SK-N-SH (cell line): ENCODE measurements at regions not wholly inside any gene's neighbourhood (a gene's known extent, or its start where the extent isn't known, plus 50 kb on each side); places are given as distances from the start of the nearest gene placed in this dataset.

Source experiments
- CTCF ChIA-PET: fragments of 300-600, 350-600 bp; formaldehyde crosslinking; extraction: SDS; loops from one replicate; lab custom pipeline; 2021; lab: Yijun Ruan, JAX
- POLR2A ChIA-PET: fragments of 350-600 bp; sonication (Branson Sonifier 250); formaldehyde crosslinking; extraction: SDS; loops from one replicate; lab custom pipeline; 2020; ENCODE audit warnings: antibody characterized with exemption, inconsistent platforms; lab: Yijun Ruan, JAX
- DNase-seq: peaks from one replicate; pipeline ENCODE4 v3.0.0; 2012
- H2AFZ ChIP-seq: fragments of 200-600 bp; sonication (generic); 2 replicates; pipeline ENCODE4 v1.8.1; 2016; ENCODE audit warnings: antibody characterized with exemption, mild to moderate bottlenecking, low read depth
- H3F3A ChIP-seq: fragments of 200-600 bp; sonication (generic); replicated peaks from 2 replicates; pipeline ENCODE3; 2016; ENCODE audit warnings: antibody characterized with exemption, mild to moderate bottlenecking; ENCODE audit not compliant: insufficient read depth
- H3K27ac ChIP-seq, 2 experiments: fragments of 200-500 bp in 1 of 2; fragments of 200-600 bp in 1 of 2; sonication (Bioruptor generic) in 1 of 2; sonication (generic), shearing (Covaris generic) in 1 of 2; 2 replicates each; pipeline versions ENCODE4 v1.5.1 to v1.6.1; 2014 to 2016; ENCODE audit warnings: low read depth in 2 of 2, inconsistent platforms in 1 of 2, low read length in 1 of 2, mild to moderate bottlenecking in 1 of 2, mixed read lengths in 1 of 2
- H3K27me3 ChIP-seq: fragments of 200-600 bp; sonication (generic), shearing (Covaris generic); 2 replicates; pipeline ENCODE4 v1.6.1; 2016; ENCODE audit warnings: mixed run types; ENCODE audit not compliant: insufficient read depth
- H3K36me3 ChIP-seq, 2 experiments: fragments of 200-500 bp in 1 of 2; fragments of 200-600 bp in 1 of 2; sonication (Bioruptor generic) in 1 of 2; sonication (generic) in 1 of 2; replicated peaks in 1 of 2; 2 replicates each; pipeline versions ENCODE3 to v1.5.1; 2014 to 2016; ENCODE audit warnings: low read length in 1 of 2, mild to moderate bottlenecking in 1 of 2; ENCODE audit not compliant: insufficient read depth in 2 of 2, control insufficient read depth in 1 of 2
- H3K4me1 ChIP-seq, 2 experiments: fragments of 200-500 bp in 1 of 2; fragments of 200-600 bp in 1 of 2; sonication (Bioruptor generic) in 1 of 2; sonication (generic), shearing (Covaris generic) in 1 of 2; 2 replicates each; pipeline versions ENCODE4 v1.5.1 to v1.6.1; 2014 to 2016; ENCODE audit warnings: low read depth in 1 of 2, low read length in 1 of 2, mixed run types in 1 of 2; ENCODE audit not compliant: insufficient read depth in 2 of 2, control insufficient read depth in 1 of 2
- H3K4me2 ChIP-seq: fragments of 200-600 bp; sonication (generic), shearing (Covaris generic); 2 replicates; pipeline ENCODE4 v1.6.1; 2017; ENCODE audit warnings: mixed run types
- H3K4me3 ChIP-seq, 2 experiments: fragments of 200-500 bp in 1 of 2; fragments of 200-600 bp in 1 of 2; sonication (Bioruptor generic) in 1 of 2; sonication (generic), shearing (Covaris generic) in 1 of 2; 2 replicates each; pipeline versions ENCODE4 v1.5.1 to v1.8.1; 2014 to 2016; ENCODE audit warnings: low read depth in 2 of 2, inconsistent platforms in 1 of 2, low read length in 1 of 2, mild to moderate bottlenecking in 1 of 2, mixed read lengths in 1 of 2, moderate library complexity in 1 of 2
- H3K79me2 ChIP-seq: fragments of 200-600 bp; sonication (generic); 2 replicates; pipeline ENCODE4 v1.8.1; 2017; ENCODE audit warnings: mild to moderate bottlenecking; ENCODE audit not compliant: insufficient read depth
- H3K9ac ChIP-seq: fragments of 200-600 bp; sonication (generic); 2 replicates; pipeline ENCODE4 v1.6.1; 2017; ENCODE audit warnings: mixed run types
- H3K9me2 ChIP-seq: fragments of 200-600 bp; sonication (generic); 2 replicates; pipeline ENCODE4 v1.6.1; 2017; ENCODE audit warnings: mixed run types
- H3K9me3 ChIP-seq: fragments of 200-600 bp; sonication (generic); 2 replicates; pipeline ENCODE4 v1.6.1; 2017; ENCODE audit warnings: mixed run types, mild to moderate bottlenecking, moderate library complexity
- H4K20me1 ChIP-seq: fragments of 200-600 bp; sonication (generic); 2 replicates; pipeline ENCODE4 v1.6.1; 2017; ENCODE audit warnings: mild to moderate bottlenecking, mixed run types; ENCODE audit not compliant: insufficient read depth
- CHD2 ChIP-seq: fragments of 150-350 bp; IDR thresholded peaks from 2 replicates; pipeline ENCODE4 v1.6.1; 2018; ENCODE audit warnings: low read length; ENCODE audit not compliant: partially characterized antibody
- EP300 ChIP-seq, 2 experiments: IDR thresholded peaks; 2 replicates each; pipeline versions ENCODE4 v1.4.0 to v1.6.1; 2012; ENCODE audit warnings: borderline replicate concordance in 1 of 2, low read depth in 1 of 2, low read length in 1 of 2
- EZH2phosphoT487 ChIP-seq: fragments of 200-600 bp; sonication (generic); IDR thresholded peaks from 2 replicates; pipeline ENCODE4 v1.6.1; 2017; ENCODE audit warnings: low read depth, mixed run types, mild to moderate bottlenecking, antibody characterized with exemption, moderate library complexity, borderline replicate concordance
- FOSL2 ChIP-seq: IDR thresholded peaks from 2 replicates; pipeline ENCODE4 v1.4.0; 2012; ENCODE audit warnings: low read depth, mild to moderate bottlenecking, moderate library complexity, borderline replicate concordance
- FOXM1 ChIP-seq: IDR thresholded peaks from 2 replicates; pipeline ENCODE4 v1.4.0; 2012; ENCODE audit warnings: low read depth, mild to moderate bottlenecking
- GABPA ChIP-seq: IDR thresholded peaks from 2 replicates; pipeline ENCODE4 v1.4.0; 2012; ENCODE audit warnings: low read depth, mild to moderate bottlenecking
- GATA2 ChIP-seq: sonication (generic); formaldehyde crosslinking; IDR thresholded peaks from 2 replicates; pipeline ENCODE4 v1.5.0; 2020; ENCODE audit warnings: mild to moderate bottlenecking, missing genetic modification reagents
- MAX ChIP-seq: IDR thresholded peaks from 2 replicates; pipeline ENCODE4 v1.4.0; 2012; ENCODE audit warnings: low read depth
- MXI1 ChIP-seq: IDR thresholded peaks from 2 replicates; pipeline ENCODE4 v1.6.1; 2012; ENCODE audit warnings: mild to moderate bottlenecking, low read depth, low read length, improper control_type of control experiment
- NFIC ChIP-seq: IDR thresholded peaks from 2 replicates; pipeline ENCODE4 v1.4.0; 2012; ENCODE audit warnings: borderline replicate concordance
- NRF1 ChIP-seq: IDR thresholded peaks from 2 replicates; pipeline ENCODE4 v1.6.1; 2012; ENCODE audit warnings: low read depth, mild to moderate bottlenecking, low read length
- POLR2AphosphoS5 ChIP-seq: IDR thresholded peaks from 2 replicates; pipeline ENCODE4 v1.6.1; 2012; ENCODE audit warnings: low read depth, low read length
- RFX5 ChIP-seq: IDR thresholded peaks from 2 replicates; pipeline ENCODE4 v1.6.1; 2012; ENCODE audit warnings: mild to moderate bottlenecking, improper control_type of control experiment, low read length
- SIN3A ChIP-seq: IDR thresholded peaks from 2 replicates; pipeline ENCODE4 v1.6.1; 2012; ENCODE audit warnings: low read depth, mild to moderate bottlenecking, low read length, moderate library complexity, borderline replicate concordance
- TAF1 ChIP-seq: IDR thresholded peaks from 2 replicates; pipeline ENCODE4 v1.6.1; 2012; ENCODE audit warnings: low read depth, mild to moderate bottlenecking, low read length, moderate library complexity, borderline replicate concordance
- TEAD4 ChIP-seq: IDR thresholded peaks from 2 replicates; pipeline ENCODE4 v1.4.0; 2012; ENCODE audit warnings: mild to moderate bottlenecking, borderline replicate concordance; ENCODE audit not compliant: insufficient read depth
- USF1 ChIP-seq: IDR thresholded peaks from 2 replicates; pipeline ENCODE4 v1.4.0; 2012; ENCODE audit warnings: low read depth, borderline replicate concordance
- USF2 ChIP-seq: fragments of 150-350 bp; IDR thresholded peaks from 2 replicates; pipeline ENCODE4 v1.6.1; 2017; ENCODE audit warnings: antibody characterized with exemption, low read length, low read depth, borderline replicate concordance
- YY1 ChIP-seq: IDR thresholded peaks from 2 replicates; pipeline ENCODE4 v1.4.0; 2012; ENCODE audit warnings: low read depth, mild to moderate bottlenecking
- ZBTB33 ChIP-seq: IDR thresholded peaks from 2 replicates; pipeline ENCODE4 v1.4.0; 2012; ENCODE audit warnings: low read depth, borderline replicate concordance
- WGBS: methylation state at CpG from one replicate; pipeline ENCODE4 v1.1.6; 2017; ENCODE audit warnings: low lambda C conversion rate; 5-methylcytosine and 5-hydroxymethylcytosine counted together
- TF ChIP-seq, protein P1 (sequence below): IDR thresholded peaks from 2 replicates; pipeline ENCODE4 v1.6.1; 2012; ENCODE audit warnings: mild to moderate bottlenecking, low read depth, low read length, moderate library complexity

DNA sequence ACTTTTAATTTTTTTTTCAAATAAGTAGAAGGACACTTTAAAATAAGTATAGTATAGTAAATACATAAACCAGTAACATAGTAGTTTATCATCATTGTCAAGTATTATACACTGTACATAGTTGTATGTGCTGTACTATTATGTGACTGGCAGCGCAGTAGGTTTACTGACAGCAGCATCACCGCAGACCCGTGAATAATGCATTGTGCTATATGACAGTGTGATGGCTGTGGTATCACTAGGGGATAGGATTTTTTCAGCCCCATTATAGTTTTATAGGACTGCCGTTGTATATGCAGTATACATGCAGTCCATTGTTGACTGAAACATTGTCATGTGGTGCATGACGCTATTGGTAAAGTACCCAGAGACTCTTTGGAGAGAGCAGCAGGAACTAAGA lies 306.5 kb downstream of the SQOR start:
- H3K27ac ChIP-seq: no peak overlapping the region
- POLR2A ChIA-PET: no interaction called here
- no peaks in the 10 kb centered on the region for H3K9me2 ChIP-seq
- CTCF ChIA-PET: no interaction called here
- H3K27me3 ChIP-seq: no peaks in the 10 kb centered on the region
- no peak overlapping the region for H3K9ac ChIP-seq
- H3K4me2 ChIP-seq: no peak overlapping the region
- 44% methylated on average over 5 of the region's 5 CpGs for WGBS
- no peak for DNase-seq
- H2AFZ ChIP-seq: no peak overlapping the region
- TF ChIP-seq NRF1 (no peak), GABPA (no peak), MXI1 (no peak), TEAD4 (no peak), EZH2phosphoT487 (no peak)
- H3K79me2 ChIP-seq: no peaks in the 10 kb centered on the region
- H3K4me3 ChIP-seq: no peak overlapping the region
- no peaks in the 10 kb centered on the region for H4K20me1 ChIP-seq
- no peaks in the 10 kb centered on the region for H3K36me3 ChIP-seq
- no peaks in the 10 kb centered on the region for H3F3A ChIP-seq
- H3K4me1 ChIP-seq: no peaks in the 10 kb centered on the region
- no peaks in the 10 kb centered on the region for H3K9me3 ChIP-seq

- no peak overlapping the region for H3K4me3 ChIP-seq
- CTCF ChIA-PET: interaction anchor here (0.7 to 1.0 kb wide), 2 partner anchors 11 to 15 kb away, joined by 3 read pairs; no protein-coding TSS in a partner anchor
- DNase-seq: no peak
- 40% methylated on average over 4 of the region's 4 CpGs for WGBS
- no peak overlapping the region for H3K9ac ChIP-seq
- no peaks in the 10 kb centered on the region for H4K20me1 ChIP-seq
- H3K79me2 ChIP-seq: no peaks in the 10 kb centered on the region
- H3K4me1 ChIP-seq: no peaks in the 10 kb centered on the region
- H3K27ac ChIP-seq: no peak overlapping the region
- H3K4me2 ChIP-seq: no peak overlapping the region
- POLR2A ChIA-PET: interaction anchor here (1.5 kb wide), 1 partner anchor 15 kb away, joined by 3 read pairs; no protein-coding TSS in a partner anchor
- no peaks in the 10 kb centered on the region for H3K36me3 ChIP-seq
- no peaks in the 10 kb centered on the region for H3K9me3 ChIP-seq
- no peaks in the 10 kb centered on the region for H3F3A ChIP-seq
- TF ChIP-seq, protein P1, sequence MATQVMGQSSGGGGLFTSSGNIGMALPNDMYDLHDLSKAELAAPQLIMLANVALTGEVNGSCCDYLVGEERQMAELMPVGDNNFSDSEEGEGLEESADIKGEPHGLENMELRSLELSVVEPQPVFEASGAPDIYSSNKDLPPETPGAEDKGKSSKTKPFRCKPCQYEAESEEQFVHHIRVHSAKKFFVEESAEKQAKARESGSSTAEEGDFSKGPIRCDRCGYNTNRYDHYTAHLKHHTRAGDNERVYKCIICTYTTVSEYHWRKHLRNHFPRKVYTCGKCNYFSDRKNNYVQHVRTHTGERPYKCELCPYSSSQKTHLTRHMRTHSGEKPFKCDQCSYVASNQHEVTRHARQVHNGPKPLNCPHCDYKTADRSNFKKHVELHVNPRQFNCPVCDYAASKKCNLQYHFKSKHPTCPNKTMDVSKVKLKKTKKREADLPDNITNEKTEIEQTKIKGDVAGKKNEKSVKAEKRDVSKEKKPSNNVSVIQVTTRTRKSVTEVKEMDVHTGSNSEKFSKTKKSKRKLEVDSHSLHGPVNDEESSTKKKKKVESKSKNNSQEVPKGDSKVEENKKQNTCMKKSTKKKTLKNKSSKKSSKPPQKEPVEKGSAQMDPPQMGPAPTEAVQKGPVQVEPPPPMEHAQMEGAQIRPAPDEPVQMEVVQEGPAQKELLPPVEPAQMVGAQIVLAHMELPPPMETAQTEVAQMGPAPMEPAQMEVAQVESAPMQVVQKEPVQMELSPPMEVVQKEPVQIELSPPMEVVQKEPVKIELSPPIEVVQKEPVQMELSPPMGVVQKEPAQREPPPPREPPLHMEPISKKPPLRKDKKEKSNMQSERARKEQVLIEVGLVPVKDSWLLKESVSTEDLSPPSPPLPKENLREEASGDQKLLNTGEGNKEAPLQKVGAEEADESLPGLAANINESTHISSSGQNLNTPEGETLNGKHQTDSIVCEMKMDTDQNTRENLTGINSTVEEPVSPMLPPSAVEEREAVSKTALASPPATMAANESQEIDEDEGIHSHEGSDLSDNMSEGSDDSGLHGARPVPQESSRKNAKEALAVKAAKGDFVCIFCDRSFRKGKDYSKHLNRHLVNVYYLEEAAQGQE: no peak
- TF ChIP-seq RFX5 (no peak), ZBTB33 (no peak), NFIC (no peak), CHD2 (no peak), POLR2AphosphoS5 (no peak), TAF1 (no peak), EP300 (IDR thresholded peaks at IDR 0.05; ENCODE audit: borderline replicate concordance in 1 of 2, low read depth in 1 of 2, low read length in 1 of 2) (no peak), USF1 (no peak), TEAD4 (no peak), FOXM1 (no peak), USF2 (no peak), FOSL2 (no peak), YY1 (no peak), SIN3A (no peak), NRF1 (no peak), MAX (no peak), MXI1 (no peak), GATA2 (CRISPR knock-in tag) (no peak)
- no peaks in the 10 kb centered on the region for H3K27me3 ChIP-seq
- no peaks in the 10 kb centered on the region for H3K9me2 ChIP-seq
- no peak overlapping the region for H2AFZ ChIP-seq
Observed at GRCh38 chr15:45943240-45943639, 308.4 kb downstream of the SQOR start.
